Mesodermal cell (in vitro differentiated cells): ENCODE measurements at regions not wholly inside any gene's neighbourhood (a gene's known extent, or its start where the extent isn't known, plus 50 kb on each side); places are given as distances from the start of the nearest gene placed in this dataset.

Experiments used
- H3K27ac ChIP-seq: 2 replicates; pipeline ENCODE4 v1.7.0; 2013; ENCODE audit warnings: mild to moderate bottlenecking, low read depth, low read length, moderate library complexity; ENCODE audit not compliant: severe bottlenecking
- H3K36me3 ChIP-seq: 2 replicates; pipeline ENCODE4 v1.7.1; 2013; ENCODE audit warnings: mild to moderate bottlenecking, low read length, moderate library complexity; ENCODE audit not compliant: control insufficient read depth, insufficient read depth
- H3K4me1 ChIP-seq: one replicate; pipeline ENCODE4 v1.7.1; 2013; ENCODE audit warnings: mild to moderate bottlenecking, low read length; ENCODE audit not compliant: insufficient read depth, control insufficient read depth, poor library complexity, severe bottlenecking
- H3K4me3 ChIP-seq: 2 replicates; pipeline ENCODE4 v1.7.0; 2013; ENCODE audit warnings: low read length, control low read depth, mild to moderate bottlenecking; ENCODE audit not compliant: insufficient read depth, poor library complexity, severe bottlenecking; ENCODE audit errors: extremely low read depth
- H3K9me3 ChIP-seq: 2 replicates; pipeline ENCODE4 v1.7.1; 2013; ENCODE audit warnings: mild to moderate bottlenecking, low read length, moderate library complexity; ENCODE audit not compliant: control insufficient read depth
- WGBS, 2 experiments: methylation state at CpG; one replicate each; pipeline ENCODE4 v1.1.5; 2013; ENCODE audit warnings: missing lambda C conversion rate in 2 of 2; ENCODE audit not compliant: insufficient coverage in 2 of 2; 5-methylcytosine and 5-hydroxymethylcytosine counted together

DNA sequence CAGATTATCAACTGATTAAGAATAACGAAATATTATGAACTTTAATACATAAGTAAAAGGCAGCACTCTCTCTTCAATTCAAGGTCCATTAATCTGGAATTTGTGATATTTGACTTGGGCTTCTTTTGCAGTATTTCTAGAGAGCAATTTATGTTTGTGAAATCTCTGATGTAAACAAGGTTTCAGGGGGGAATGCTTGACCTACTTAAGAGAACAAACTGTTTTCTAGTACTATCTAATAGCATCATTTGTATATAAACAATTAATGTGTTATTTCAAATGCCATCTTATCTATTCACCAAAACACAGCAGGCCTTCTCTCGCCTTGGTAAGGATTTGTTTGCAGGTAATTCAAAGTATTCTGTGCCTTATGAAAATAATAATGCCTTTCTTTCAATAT lies 103.6 kb upstream of the FST start:
- no peak overlapping the region for H3K27ac ChIP-seq
- no CpG with 5 or more reads among the region's 2 CpGs for WGBS, 2 experiments
- H3K4me3 ChIP-seq: no peak overlapping the region

DNA sequence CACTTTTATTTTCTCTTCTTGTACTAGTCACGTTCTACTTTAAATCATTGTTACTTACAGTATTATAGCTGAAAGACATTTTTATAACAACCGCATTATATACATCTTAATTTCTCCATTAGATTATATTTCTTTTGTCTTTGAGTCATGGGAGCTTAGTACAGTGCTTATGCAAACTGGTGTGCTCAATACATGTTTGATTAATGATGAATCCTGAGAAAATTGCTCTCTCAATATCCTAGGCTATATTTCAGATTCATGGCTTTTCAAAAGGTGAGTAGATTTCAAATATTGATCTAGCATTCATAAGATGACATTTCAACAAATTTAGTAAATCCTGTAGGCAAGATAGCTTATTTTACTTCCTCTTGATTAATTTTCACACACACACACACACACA lies 102.2 kb upstream of the FST start:
- Histone ChIP-seq H3K9me3 (no peaks in the 10 kb centered on the region), H3K4me1 (no peaks in the 10 kb centered on the region), H3K36me3 (no peaks in the 10 kb centered on the region), H3K4me3 (no peak overlapping the region), H3K27ac (no peak overlapping the region)
- no CpG with 5 or more reads among the region's 2 CpGs for WGBS, 2 experiments

More for the DNA sequence above, 103.6 kb upstream of the FST start:
- H3K36me3 ChIP-seq: no peaks in the 10 kb centered on the region
- no peaks in the 10 kb centered on the region for H3K9me3 ChIP-seq
- H3K4me1 ChIP-seq: no peaks in the 10 kb centered on the region

DNA sequence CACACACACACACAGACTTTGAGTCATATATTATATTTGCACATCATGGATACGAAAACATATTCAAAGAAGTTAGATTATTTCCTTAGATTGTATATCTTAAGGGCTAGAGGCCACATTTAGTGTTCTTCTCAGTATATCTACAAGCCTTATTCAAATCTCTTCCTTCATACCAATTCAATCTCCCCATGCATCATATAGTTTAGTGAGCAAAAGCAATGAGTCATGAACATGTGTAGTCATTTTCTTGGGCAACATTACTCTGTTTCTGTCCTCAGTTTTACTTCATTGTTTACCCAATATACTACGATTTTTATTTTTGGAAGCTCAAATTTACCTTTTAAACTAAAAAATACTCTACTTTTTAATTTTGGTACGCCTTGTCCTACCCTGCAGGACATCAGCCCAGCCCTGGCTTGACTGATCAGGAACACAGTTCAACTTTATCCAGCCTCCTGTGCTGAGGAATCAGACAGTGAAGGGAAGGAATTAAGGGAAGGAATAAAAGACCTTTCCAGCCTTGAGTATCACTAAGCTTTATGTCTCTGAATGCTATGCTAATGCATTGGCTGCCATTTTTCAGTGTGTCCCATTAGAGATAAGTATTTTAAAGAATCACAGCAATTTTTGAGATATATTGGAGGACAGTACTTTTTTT lies 101.7 kb upstream of the FST start:
- Histone ChIP-seq H3K36me3 (no peaks in the 10 kb centered on the region), H3K4me1 (no peaks in the 10 kb centered on the region), H3K9me3 (no peaks in the 10 kb centered on the region), H3K27ac (no peak overlapping the region), H3K4me3 (no peak overlapping the region)
- 80 to 95% methylated on average over 1 to 2 of the region's 3 CpGs for WGBS, 2 experiments

DNA sequence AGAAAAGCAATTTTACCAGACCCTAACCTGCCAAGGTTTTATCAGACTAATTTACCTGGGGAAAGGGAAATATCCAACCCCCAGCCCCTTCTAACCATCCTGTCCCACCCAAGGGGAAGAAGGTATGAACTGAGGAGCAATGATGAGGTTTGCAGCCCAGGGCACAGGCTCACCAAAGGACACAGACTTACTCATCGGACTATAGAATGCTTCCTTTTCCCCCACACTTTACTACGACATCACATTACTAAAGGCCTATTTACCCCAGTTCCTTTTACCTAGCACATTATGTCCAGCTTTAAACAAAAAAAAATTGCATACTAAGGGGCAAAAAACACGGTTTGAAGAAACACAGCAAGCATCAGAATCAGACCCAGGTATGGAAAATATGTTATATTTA lies 94.1 kb upstream of the FST start:
- H3K4me3 ChIP-seq: no peak overlapping the region
- no peak overlapping the region for H3K27ac ChIP-seq
- WGBS, 2 experiments: 75 to 100% methylated on average over 1 to 2 of the region's 3 CpGs
- no peaks in the 10 kb centered on the region for H3K36me3 ChIP-seq
- H3K9me3 ChIP-seq: peaks cover 7% of the 10 kb centered on the region
- H3K4me1 ChIP-seq: no peaks in the 10 kb centered on the region

DNA sequence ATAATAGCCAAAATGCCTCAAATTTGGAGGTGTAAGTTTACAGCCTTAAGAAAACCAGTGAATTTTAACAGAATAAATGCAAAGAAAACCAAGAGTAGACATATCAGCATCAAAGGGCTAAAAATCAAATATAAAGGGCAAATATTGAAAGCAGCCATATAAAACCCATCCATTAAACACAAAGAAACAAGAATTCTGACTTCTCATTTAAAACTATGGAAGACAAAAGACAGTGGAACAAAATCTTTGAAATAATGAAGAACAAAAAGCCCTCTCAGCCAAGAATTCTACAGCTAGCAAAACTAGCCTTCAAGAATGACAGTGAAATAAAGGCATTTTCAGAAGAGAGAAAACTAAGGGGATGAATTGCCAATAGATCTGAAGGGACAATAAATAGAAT lies 91.3 kb upstream of the FST start:
- Histone ChIP-seq H3K9me3 (peaks cover 7% of the 10 kb centered on the region), H3K4me1 (no peaks in the 10 kb centered on the region), H3K27ac (no peak overlapping the region), H3K36me3 (no peaks in the 10 kb centered on the region), H3K4me3 (no peak overlapping the region)

DNA sequence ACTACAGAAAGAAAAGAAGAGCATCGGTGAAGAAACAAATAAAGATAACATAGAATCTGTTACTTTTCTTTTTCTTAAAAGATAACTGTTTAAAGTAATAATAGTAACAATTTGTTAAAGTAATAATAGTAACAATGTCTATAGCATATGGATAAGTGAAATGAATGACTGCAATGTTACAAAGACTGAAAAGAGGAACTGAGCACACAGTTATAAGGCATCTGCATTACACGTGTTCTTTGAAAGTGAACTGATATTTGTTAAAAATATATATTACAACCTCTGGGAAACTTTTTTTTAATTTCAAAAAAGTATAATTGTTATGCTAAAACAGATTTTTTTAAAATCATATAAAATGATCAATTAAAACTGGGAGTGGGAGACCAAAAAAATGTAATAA lies 88.4 kb upstream of the FST start:
- H3K4me1 ChIP-seq: no peaks in the 10 kb centered on the region
- WGBS, 2 experiments: no CpG with 5 or more reads among the region's 2 CpGs
- H3K27ac ChIP-seq: no peak overlapping the region
- peaks cover 7% of the 10 kb centered on the region for H3K9me3 ChIP-seq
- H3K36me3 ChIP-seq: no peaks in the 10 kb centered on the region
- H3K4me3 ChIP-seq: no peak overlapping the region

DNA sequence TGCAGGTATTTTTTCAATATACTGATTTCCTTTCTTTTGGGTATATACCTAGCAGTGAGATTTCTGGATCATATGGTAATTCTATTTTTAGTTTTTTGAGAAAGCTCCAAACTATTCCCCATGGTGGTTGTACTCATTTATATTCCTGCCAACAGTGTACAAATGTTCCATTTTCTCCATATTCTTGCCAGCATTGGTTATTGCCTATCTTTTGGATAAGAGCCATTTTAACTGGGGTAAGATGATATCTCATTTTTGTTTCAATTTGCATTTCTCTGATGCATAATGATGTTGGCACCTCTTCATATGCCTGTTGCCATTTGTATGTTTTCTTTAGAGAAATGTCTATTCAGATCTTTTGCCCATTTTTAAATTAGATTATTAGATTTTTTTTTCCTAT lies 85.6 kb upstream of the FST start:
- Histone ChIP-seq H3K27ac (no peak overlapping the region), H3K9me3 (peaks cover 7% of the 10 kb centered on the region), H3K36me3 (no peaks in the 10 kb centered on the region), H3K4me3 (no peak overlapping the region), H3K4me1 (no peaks in the 10 kb centered on the region)

DNA sequence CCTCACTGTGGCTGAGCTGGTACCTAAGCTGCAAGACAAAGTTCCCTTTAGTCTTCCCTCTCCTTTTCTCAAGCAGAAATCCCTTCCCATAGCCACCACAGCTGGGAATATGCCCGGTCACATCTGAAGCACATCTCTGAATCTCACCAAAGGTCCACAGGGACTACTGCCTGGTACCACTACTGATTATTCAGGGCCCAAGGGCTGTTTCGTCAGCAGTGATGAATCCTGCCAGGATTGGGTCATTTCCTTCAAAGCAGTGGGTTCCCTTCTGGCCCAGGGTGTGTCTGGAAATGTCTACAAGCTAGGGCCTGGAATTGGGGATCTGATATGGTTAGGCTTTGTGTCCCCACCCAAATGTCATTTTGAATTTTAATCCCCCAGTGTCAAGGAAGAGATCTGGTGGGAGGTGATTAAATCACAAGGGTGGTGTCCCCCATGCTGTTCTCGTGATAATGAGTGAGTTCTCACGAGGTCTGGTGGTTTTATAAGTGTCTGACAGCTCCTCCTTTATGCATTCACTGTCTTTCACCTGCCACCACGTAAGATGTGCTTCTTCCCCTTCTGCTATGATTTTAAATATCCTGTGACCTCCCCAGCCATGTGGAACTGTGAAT lies 83.2 kb upstream of the FST start:
- Histone ChIP-seq H3K27ac (no peak overlapping the region), H3K9me3 (no peaks in the 10 kb centered on the region), H3K4me3 (no peak overlapping the region), H3K36me3 (no peaks in the 10 kb centered on the region), H3K4me1 (no peaks in the 10 kb centered on the region)
- 70 to 100% methylated on average over 2 to 4 of the region's 5 CpGs for WGBS, 2 experiments

DNA sequence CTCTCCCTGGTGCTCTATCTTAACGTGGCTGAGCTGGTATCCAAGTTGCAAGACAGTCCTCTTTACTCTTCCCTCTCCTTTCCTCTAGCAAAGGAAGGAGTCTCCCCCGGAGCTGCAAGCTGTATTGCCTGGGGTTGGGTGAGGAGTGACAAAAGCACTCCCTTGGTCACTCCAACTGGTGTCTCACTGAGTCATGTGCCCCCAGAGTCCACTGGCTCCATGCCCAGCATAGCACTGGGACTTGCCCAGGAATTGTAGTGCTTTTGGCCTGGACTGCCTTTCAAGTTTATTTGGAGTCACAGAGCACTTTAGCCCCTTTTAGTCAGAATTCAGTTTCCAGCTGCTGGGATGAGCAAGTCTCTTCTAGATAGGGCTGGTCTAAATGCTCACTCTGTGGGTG lies 82.6 kb upstream of the FST start:
- no peaks in the 10 kb centered on the region for H3K9me3 ChIP-seq
- no peaks in the 10 kb centered on the region for H3K4me1 ChIP-seq
- H3K27ac ChIP-seq: no peak overlapping the region
- no CpG with 5 or more reads among the region's 2 CpGs for WGBS, 2 experiments
- no peak overlapping the region for H3K4me3 ChIP-seq
- H3K36me3 ChIP-seq: no peaks in the 10 kb centered on the region

DNA sequence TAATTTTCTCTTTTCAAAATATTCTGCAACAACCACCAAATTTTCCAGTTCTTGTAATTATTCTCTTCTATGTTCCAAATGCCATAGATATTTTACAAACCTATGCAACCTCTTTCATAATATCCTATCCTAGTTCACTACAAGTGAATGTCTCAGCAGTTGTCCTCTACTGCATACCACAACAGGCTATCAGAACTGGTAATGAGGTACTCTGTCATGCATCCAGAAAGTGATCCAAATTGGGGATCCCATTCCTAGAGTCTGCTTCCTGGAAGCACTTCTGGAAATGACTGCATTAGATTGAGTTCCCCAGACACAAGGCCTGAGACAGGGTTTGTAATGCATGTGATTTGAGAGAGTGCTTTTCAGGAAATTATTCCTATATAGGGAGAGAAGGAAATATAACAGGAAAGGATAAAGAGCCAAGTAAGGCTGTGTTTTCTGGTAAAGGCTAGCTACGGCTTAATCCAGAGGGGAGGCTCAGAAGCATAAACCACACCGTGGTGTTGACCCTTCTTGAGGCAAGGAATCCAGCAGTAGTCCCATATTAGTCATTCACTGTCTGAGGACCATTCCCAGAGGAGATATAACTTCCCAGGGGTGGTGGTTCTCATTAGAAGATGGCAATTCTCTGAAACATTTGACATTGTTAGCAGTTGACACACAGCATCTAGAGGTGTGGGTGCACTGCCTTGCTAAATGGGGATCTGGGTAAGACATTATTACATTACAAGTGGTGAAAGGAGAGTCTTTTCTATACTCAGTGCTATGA lies 80.3 kb upstream of the FST start:
- Histone ChIP-seq H3K4me3 (no peak overlapping the region), H3K4me1 (no peaks in the 10 kb centered on the region), H3K27ac (no peak overlapping the region), H3K36me3 (no peaks in the 10 kb centered on the region), H3K9me3 (no peaks in the 10 kb centered on the region)
- WGBS, 2 experiments: 94% methylated on average over 2 of the region's 2 CpGs; no CpG with 5 or more reads in 1 of the 2 experiments

DNA sequence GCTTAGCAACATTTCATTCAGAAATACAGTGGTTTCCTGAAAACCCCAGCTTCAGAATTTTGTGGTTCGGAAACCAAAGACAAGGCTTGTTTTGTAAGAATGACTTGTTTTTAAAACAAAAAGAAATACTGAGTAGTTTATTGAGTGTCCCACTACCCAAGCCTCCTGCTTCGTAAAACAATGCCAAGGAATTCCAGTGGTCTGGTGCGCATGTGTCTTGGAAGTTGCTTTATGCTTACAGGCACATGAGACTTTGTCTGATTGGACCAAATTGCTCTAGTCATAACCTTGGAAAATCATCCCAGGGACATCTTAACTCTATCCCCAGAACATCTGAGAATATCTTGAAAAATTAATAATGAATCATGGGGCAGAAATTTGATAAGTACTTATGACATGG lies 77.1 kb upstream of the FST start:
- H3K9me3 ChIP-seq: no peaks in the 10 kb centered on the region
- no peaks in the 10 kb centered on the region for H3K36me3 ChIP-seq
- 97 to 100% methylated on average over 1 to 3 of the region's 3 CpGs for WGBS, 2 experiments
- peaks cover 5% of the 10 kb centered on the region for H3K4me1 ChIP-seq
- H3K27ac ChIP-seq: no peak overlapping the region
- H3K4me3 ChIP-seq: no peak overlapping the region
